ENCODE measurements at regions not wholly inside any gene's neighbourhood (a gene's known extent, or its start where the extent isn't known, plus 50 kb on each side); places are given as distances from the start of the nearest gene placed in this dataset.
A peak's percentile ranks its signal among the peaks of the same experiment; 100 is the strongest.
"Not testable (repeated sequence)": the region's sequence is repeated elsewhere in the genome, so short reads cannot be mapped to it uniquely, and the experiment has no call there.

DNA sequence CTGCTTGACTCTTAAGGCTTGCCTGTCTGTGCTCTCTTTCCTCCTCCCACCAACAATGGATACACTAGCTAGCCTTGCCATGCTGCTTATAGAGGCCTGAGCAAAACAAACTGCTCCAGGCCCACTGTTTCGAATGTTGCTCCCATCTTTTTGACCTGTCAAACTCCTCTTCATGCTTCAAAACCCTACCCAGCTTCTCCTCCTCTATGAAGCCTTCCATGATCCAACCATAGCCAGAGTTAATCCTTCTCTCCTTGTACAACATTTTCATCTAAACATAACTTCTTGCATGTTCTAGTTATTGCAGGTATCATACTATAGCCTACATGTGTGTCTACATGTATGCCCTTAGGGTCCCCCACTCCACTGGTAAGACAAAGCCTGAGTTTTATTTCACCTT, 426.7 kb upstream of the MGMT start:
- no peak for DNase-seq (ENCODE audit: low read depth in 3 of 3, low spot score in 2 of 3)

DNA sequence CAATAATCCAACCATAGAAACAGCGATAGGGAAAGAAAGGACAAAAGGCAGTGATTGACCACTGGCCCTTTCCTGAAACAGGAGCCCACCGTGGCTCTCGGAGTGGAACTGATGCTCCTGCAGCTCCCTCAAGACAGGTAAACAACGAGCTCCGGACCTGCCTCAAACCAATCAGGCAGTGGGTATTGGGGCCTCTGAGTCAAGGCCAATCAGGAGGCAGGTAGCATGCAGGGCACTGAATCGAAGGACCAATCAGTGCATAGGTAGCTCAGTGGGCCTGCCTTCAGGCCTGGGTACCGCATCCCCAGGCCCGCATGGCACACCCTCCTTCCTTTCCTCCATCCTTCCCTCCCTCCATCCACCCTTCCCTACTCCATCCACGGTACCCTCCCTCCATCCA, 425.1 kb upstream of the MGMT start:
- no peak for DNase-seq (ENCODE audit: low read depth in 3 of 3, low spot score in 2 of 3)

DNA sequence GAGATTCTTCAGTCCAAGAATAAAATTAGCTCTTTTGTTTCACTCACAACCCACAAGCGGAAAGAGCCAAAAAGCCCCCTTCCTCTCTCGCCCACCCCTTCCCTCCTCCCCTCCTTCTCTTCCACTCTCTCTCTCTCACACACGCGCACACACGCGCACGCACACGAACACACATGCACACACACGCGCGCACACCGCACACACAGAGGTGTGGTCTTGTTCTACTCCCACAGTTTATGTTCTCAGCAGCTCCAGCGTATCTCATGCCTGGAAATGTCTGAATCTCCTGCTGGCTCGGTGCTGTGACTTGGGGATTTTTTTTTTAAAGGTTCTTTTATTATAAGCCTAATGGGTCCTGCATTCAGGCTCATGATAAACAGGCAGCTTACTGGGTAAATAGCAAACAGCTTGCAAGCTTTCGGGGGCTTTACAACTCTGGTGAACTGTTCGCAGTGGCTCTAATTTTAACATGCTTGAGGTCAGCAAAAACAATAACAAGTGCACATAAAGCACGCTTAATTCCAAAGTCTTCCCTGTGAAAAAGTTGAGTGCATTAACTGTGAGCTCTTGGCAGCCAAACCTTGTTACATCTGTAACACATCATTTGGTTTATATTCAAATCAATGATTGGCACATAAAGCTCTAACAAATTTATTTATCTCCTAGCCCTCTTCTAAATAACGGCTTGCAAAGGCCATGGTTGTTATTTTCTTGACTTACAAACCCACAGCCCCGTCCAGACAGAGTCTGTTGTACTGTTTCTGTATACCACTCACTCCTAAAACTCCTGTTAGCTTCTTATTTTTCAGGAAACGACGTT, 424.1 kb upstream of the MGMT start:
- no peak for DNase-seq (ENCODE audit: low read depth in 3 of 3, low spot score in 2 of 3)

DNA sequence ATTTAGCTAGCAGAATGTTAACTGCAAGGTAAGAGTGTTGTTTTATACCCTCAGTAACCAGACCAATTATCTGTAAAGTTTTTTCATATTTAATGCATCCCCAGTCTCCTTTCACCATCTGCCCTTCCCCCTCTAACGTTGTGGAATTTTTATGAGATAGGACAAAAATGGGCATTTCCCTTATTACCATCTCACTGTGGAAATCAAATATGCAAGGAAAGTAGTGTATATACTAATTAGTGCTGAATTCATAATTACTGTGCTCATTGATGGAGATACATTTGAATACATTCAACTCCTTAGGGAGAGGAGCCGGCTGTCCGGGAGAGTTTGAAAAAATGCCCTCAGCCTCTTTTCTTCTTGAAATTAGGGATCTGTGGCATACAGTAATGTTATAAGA, 423.4 kb upstream of the MGMT start:
- DNase-seq (ENCODE audit: low read depth in 3 of 3, low spot score in 2 of 3), result no peak

DNA sequence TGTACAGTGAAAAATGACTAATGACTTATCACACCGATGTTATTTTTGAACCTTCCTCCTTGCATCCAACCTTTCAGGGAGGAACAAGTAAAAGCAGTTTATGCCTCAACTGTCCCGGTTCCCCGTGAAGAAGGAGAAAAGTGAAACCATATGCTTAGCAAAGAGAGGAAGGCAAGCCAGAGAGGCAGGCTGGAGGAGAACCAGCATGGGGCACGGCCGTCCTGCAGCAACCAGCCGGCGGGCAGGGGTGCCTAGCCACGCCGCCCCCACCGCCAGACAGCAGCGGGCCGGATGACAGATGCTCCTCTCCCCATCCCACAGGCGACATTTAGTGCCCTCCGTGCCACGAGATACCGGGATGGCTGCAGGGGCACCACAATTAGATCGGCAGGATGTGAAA, 421.4 kb upstream of the MGMT start:
- DNase-seq (ENCODE audit: low read depth in 3 of 3, low spot score in 2 of 3), result no peak

DNA sequence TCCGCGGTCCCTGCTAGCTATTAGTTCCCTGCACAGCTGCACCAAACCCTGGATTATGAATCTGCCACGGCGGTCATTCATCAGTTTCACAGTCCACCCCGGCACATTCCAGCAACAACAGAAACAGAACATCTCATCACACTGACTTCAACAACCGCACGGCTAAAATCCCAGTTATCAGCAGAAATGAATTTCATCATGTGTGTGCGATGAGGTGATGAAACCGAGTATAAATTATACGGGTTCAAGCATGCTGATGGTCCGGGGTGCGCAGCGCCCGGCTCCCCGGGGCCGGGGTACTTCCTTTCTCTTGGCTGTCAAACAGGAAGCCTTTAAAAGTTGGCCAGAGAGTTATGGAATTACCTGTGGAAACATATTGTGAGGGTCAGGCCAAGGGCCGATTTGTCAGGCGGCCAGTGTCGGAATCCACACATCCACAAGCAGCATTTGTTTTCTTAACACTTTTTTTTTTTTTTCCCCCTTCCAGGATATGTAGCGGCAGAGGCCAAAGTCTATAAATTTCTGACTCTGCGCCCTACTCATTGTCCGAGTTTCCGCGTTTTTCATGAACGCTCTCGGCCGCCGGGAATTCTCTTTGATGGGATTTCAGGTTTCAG, 420.9 kb upstream of the MGMT start:
- no peak for DNase-seq (ENCODE audit: low read depth in 3 of 3, low spot score in 2 of 3)

DNA sequence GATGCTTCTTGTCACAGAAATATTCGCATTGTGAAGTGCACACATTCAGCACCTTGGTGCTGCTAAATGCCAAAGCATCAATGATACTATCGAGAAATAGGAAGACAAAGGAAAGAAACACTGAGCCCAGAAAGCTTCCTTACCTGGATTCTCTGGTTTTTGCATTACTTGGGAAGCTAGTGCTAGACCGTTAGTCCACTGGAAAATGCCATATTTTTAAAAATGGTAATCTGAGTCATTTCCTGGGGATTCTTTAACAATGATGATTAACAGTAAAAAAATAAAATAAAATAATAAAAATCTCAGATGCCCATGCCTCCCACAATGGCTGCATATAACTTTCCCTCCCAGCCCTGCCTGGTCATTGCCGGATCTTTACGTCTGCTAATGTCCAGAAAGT, 420.1 kb upstream of the MGMT start:
- DNase-seq (ENCODE audit: low read depth in 3 of 3, low spot score in 2 of 3), result no peak

DNA sequence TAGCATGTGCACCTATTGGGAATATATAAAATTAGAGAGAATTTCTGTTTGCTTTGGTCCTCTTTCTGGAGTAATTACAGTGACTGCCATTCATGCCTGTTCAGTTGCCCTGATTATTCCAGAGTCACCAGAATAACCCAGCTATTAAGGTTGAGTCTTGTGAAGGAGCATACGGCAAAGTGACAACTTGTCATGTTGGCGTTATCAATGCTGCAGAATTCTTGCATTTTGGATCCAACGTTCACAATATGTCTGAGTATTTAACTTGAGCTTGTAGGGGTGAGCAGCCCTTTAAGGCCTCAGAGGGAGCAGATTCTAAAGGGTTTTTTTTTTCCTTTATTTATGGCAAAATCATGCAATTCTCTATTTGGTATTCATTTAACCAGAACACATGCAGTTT, 419.4 kb upstream of the MGMT start:
- DNase-seq (ENCODE audit: low read depth in 3 of 3, low spot score in 2 of 3), result no peak

DNA sequence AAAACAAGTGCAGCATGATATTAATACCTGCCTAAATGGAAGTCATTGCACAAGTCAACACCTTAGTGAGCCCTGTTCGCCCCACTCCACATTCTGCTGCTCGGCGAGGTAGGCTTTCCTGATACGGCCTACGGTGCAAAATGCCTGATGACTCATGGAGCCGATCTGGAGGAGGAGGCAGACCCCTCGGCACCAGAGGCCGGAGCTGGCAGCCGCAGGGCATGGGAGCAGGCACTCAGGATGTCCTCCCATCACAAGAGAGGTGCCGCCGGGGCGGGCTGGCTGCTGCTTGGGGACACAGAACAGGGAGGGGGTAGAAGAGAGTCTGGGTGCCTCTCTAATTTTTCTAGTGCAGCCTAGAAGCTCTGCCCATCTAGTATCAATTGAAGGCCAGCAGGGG, 418.5 kb upstream of the MGMT start:
- no peak for DNase-seq (ENCODE audit: low read depth in 3 of 3, low spot score in 2 of 3)

DNA sequence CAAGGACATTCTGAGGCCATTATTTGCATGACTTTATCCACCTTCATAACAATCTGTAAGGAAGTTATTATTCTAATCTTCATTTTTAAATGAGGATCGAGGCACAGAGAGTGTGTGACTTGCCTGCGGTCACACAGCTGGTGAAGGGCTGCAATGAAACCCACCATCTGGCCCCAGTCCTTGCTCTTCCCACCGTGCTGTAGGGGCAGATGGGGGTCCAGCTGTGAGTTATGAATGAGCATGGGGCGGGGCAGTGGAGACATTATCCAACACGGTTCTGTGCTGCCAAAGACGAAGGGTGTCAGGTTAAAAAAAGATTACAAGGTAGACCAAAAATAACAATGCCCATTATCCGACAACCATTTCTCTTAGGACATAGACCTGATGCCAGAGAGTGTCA, 417.5 kb upstream of the MGMT start:
- no peak for DNase-seq (ENCODE audit: low read depth in 3 of 3, low spot score in 2 of 3)

DNA sequence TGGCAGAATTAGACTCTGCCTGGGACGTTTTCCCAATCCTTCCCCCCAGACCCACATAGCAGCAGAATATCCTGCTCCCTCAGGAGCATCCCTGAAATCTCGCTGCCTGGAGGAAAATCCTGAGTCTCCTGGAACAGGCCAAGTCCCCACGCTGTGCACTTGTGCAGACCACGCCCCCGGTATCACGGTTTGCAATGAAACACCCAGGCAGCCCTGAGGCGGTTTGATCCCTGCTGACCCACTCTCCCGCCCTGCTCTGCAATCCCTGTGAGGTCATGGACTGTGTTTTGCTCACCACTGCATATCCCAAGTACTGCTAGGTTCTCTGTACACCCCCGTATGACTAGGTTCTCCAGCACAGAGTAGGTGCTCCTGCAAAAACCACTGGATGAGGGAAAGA, 411.8 kb upstream of the MGMT start:
- no peak for DNase-seq (ENCODE audit: low read depth in 3 of 3, low spot score in 2 of 3)

DNA sequence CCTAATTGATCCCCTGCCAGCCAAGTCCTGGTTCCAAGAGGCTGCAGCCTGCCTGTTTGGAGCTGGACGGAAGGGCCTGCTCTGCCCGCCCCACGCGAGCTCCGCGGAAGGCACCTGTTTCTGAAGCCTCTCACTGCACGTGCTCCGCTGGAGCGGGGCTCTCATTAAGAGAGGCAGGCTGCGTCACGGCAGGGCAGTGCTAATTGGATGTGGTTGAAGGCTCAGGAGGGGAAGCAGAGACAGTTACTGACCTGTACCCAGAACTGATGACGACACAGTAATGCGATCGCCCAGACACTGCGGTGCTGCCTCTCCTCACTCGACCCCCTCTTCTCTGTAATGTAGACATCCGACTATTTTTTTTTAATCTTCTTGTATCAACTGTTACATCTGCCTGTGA, 411.1 kb upstream of the MGMT start:
- peak in 1 of 3 donors; percentile 44 for DNase-seq (ENCODE audit: low read depth in 3 of 3, low spot score in 2 of 3)

DNA sequence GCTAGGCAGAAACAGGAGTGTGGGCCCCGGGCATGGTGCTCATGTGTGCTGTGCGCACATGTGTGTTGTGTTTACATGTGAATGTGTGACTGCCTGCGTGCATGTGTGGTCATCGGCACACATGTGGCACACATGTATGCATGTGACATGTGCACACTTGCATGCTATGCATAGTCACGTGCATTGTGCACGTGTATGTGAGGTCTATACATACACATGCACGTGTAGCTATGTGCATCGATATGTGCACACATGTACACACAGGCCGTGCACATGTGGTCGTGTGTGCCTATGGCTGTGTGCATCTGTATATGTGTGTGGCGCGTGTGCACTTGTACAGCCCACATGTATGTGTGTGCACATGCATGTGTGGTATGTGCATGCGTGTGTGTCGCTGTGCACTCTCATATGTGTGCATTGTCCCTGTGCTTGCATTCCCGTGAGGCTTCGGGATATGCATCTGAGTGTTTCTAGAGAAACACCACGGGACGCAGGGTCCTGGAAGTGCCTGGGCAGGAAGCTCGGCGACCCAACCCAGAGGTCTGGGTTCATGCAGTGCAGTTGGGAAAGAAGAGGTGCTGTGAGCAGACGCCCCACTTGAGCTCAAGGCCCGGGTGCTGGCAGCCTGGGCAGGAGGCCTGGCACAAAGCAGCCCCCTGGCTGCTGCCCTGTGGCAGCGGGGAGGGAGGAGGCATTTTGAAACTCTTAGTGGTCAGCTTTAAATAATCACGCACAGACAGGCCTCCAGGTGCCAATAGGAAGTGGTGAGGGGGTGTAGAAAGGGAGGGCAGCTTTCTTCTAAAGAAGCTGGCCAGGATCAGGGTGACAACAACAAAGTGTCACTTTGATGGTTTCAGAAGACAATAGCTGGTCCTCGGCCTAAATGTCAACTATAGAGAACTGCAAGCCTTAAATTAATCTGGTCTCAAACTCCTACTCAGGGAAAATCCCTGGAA, 410.0 kb upstream of the MGMT start:
- no peak for DNase-seq (ENCODE audit: low read depth in 3 of 3, low spot score in 2 of 3)

DNA sequence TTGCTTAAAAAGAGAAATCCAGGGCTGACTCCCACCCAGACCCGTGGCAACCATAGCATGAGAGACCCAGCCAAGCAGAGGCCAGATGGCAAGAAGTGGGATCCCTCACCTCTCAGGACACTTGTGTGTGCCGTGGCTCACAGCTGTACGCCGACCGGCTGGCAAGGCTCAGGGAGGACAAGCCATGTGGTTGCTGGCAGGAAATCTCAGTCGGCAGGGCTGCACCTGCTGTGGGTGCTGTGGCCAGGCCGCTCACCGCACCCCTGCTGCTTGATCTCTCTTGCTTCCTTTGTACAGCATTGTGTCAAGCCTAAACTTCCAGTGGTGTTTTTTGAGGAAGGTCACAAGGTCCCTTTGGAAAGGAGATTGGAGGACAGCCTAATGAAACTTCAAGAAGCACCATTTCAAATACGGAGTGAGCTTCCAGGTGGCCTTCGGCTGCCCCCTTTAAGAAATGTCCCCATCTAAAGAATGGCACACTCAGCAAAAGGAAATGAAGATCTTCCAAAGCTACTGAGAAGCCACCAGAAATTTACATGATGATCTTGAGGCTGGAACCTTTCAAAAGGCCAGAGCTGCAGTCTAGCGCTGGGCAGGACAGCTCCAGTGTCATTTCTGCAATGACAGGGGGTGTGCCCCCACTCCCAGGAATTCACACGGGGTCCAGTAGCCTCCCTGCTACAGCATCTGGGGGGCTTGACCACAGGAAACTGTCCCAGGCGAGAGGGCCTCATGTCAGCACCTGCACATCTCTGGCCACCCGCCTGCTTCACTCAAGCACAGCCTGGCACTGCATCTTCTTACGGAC, 409.0 kb upstream of the MGMT start:
- DNase-seq (ENCODE audit: low read depth in 3 of 3, low spot score in 2 of 3), result no peak

DNA sequence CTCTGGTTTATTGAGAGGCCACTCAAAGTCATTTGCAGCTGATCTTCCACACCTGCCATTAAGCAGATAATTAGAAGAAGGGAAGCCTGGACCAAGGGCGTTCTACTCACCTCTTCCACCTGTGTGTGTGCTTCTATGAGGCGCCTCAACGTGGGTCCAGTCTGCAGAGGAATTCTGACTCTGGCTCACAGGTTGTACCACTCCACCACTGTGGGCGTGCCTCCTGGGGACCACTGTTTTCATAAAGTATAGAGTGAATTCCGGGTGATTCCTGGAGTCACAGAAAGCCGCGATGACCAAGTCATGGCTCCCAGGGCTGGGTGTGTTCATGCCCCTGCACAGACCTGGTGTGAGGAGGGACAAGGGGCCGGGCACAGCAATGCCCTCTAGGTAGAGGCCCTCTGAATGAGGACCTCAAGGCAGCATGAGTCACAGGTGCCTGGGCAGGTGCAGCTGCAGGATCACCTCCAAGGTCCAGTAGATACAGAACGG, 408.3 kb upstream of the MGMT start:
- no peak for DNase-seq (ENCODE audit: low read depth in 3 of 3, low spot score in 2 of 3)

DNA sequence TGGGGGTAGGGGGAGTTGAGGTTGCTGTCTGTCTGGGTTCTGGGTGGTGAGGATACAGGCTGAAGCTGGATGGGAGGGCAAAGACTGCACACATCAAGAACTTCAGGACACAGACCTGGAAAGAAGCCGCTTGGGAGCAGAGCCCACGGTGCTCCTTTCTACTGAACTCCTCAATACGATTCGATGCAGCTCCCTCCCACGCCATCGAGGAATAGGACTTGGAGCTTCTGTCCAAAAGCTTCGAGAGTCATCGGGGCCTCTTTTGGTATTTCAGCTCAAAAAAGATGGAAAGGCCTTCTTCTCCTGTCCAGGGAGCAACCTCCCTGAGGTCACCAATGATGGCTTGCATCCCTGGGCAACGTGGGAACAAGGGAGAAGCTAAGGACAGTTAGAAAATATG, 407.1 kb upstream of the MGMT start:
- DNase-seq (ENCODE audit: low read depth in 3 of 3, low spot score in 2 of 3), result no peak

DNA sequence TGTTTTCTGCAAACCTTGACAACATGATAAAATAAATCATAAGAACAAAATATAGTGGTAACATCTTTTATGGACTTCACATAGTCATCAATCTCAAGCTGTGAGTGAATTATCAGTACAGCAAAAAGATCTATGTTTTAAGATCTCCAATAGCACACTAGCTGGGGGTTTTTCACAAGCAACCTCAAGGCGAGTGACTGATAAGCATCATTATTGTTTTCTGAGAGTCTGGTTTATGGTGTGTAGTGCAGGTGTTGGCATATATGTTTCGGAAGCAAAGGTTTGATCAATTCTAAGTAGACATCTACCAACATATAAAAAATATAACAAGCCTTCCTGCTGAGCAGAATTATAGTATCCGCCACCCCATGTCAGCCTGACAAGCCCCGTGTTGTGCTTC, 403.8 kb upstream of the MGMT start:
- no peak for DNase-seq (ENCODE audit: low read depth in 3 of 3, low spot score in 2 of 3)

DNA sequence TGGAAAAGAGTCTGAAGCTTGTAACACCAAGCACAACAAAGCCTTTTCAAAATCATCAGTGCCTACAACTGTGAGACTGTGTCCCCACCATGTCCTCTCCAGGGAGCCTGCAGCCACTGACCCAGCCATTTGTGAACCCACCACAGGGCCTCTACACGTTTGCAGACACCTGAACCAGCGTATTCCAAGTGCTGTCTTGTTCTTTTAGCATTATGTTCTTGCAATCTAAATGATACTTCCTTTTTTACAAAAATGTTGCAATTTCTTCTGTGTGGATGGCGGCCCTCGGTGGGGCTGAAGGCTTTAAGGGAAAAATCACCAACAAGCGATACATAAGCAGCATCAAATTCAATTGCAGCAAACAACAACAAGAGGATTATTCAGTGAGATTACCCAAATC, 403.2 kb upstream of the MGMT start:
- DNase-seq (ENCODE audit: low read depth in 3 of 3, low spot score in 2 of 3), result no peak

DNA sequence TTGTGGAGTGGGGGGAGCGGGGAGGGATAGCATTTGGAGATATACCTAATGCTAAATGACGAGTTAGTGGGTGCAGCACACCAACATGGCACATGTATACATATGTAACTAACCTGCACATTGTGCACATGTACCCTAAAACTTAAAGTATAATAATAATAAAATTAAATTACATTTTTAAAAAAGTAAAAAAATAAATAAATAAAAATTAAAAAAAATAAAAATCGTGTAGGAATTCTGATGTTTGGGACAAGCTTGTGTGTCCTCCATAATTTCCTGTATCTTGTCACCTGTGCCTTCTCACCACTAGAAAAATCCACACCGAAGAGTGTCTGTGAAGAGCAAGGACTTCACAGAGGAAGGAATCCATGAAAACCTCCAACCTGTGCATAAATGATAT, 400.5 kb upstream of the MGMT start:
- not testable (repeated sequence) for DNase-seq (ENCODE audit: low read depth in 3 of 3, low spot score in 2 of 3)

DNA sequence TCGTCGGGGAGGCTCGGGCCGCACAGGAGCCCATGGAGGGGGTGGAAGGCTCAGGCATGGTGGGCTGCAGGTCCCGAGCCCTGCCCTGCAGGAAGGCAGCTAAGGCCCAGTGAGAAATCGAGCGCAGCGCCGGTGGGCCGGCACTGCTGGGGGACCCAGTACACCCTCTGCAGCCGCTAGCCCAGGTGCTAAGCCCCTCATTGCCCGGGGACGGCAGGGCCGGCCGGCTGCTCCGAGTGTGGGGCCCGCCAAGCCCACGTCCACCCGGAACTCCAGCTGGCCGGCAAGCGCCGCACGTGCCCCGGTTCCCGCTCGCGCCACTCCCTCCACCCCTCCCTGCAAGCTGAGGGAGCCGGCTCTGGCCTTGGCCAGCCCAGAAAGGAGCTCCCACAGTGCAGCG, 395.6 kb upstream of the MGMT start:
- not testable (repeated sequence) for DNase-seq (ENCODE audit: low read depth in 3 of 3, low spot score in 2 of 3)

DNA sequence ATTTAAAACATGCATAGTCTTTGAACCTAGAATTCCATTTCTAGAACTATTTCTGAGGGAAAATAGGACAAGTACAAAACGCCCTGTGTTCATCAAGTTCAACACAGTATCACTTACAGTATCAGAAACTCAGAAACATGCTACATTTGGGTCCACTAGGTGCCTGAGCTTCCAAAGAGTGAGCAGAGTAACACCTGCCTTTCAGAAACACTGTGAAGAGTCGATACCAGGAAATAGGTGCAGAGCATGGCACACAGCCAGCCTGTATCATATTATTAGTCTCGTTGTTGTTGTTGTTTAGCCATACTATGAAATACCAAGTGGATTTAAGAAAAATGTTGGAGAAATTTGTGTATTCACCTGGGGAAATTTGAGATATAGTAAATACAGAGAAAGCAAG, 392.1 kb upstream of the MGMT start:
- no peak for DNase-seq (ENCODE audit: low read depth in 3 of 3, low spot score in 2 of 3)

Measured in right renal cortex interstitium (tissue), 3 donors.